ENCODE measurements at regions not wholly inside any gene's neighbourhood (a gene's known extent, or its start where the extent isn't known, plus 50 kb on each side); places are given as distances from the start of the nearest gene placed in this dataset.
"Not testable (repeated sequence)": the region's sequence is repeated elsewhere in the genome, so short reads cannot be mapped to it uniquely, and the experiment has no call there.

- no peak overlapping the region for H3K4me3 ChIP-seq
- DNase-seq: no peak
- no peaks in the 10 kb centered on the region for H3K9me3 ChIP-seq
- no peak overlapping the region for H3K27ac ChIP-seq
- no peaks in the 10 kb centered on the region for H3K36me3 ChIP-seq
- intact Hi-C loops (cut with DNase I; ENCODE audit: low total_unique reads): no loop called here
- no peak for TF ChIP-seq CTCF (IDR thresholded peaks at IDR 0.05)
- H3K27me3 ChIP-seq: peaks cover 0 to 12% of the 10 kb centered on the region in 2 donors
- no peaks in the 10 kb centered on the region for H3K4me1 ChIP-seq
Observed at GRCh38 chr14:106060276-106060975, 534.0 kb downstream of the TMEM121 start.

GRCh38 chr14:106061877-106062500 is 535.6 kb downstream of the TMEM121 start:
- H3K27ac ChIP-seq; H3K4me3 ChIP-seq; H3K36me3 ChIP-seq; DNase-seq; intact Hi-C loops (cut with DNase I; ENCODE audit: low total_unique reads); H3K4me1 ChIP-seq; H3K9me3 ChIP-seq: not testable (repeated sequence)
- H3K27me3 ChIP-seq: peaks cover 0 to 12% of the 10 kb centered on the region in 2 donors

- no peak overlapping the region for H3K27ac ChIP-seq
- H3K36me3 ChIP-seq: no peaks in the 10 kb centered on the region
- no peaks in the 10 kb centered on the region for H3K9me3 ChIP-seq
- no peak for TF ChIP-seq CTCF (IDR thresholded peaks at IDR 0.05)
- intact Hi-C loops (cut with DNase I; ENCODE audit: low total_unique reads): no loop called here
- no peak overlapping the region for H3K4me3 ChIP-seq
- no peaks in the 10 kb centered on the region for H3K4me1 ChIP-seq
- DNase-seq: no peak
- peaks cover 0 to 9% of the 10 kb centered on the region in 2 donors for H3K27me3 ChIP-seq
Observed at GRCh38 chr14:106062502-106063272, 536.3 kb downstream of the TMEM121 start.

- Histone ChIP-seq H3K9me3 (no peaks in the 10 kb centered on the region), H3K4me3 (no peak overlapping the region), H3K27ac (no peak overlapping the region), H3K36me3 (no peaks in the 10 kb centered on the region), H3K4me1 (no peaks in the 10 kb centered on the region), H3K27me3 (no peaks in the 10 kb centered on the region)
- intact Hi-C loops (cut with DNase I; ENCODE audit: low total_unique reads): no loop called here
- TF ChIP-seq CTCF (IDR thresholded peaks at IDR 0.05): no peak
- no peak for DNase-seq
Observed at GRCh38 chr14:106067935-106068334, 541.6 kb downstream of the TMEM121 start.

- TF ChIP-seq CTCF (IDR thresholded peaks at IDR 0.05): no peak
- DNase-seq: no peak
- H3K4me3 ChIP-seq: no peak overlapping the region
- no peaks in the 10 kb centered on the region for H3K9me3 ChIP-seq
- intact Hi-C loops (cut with DNase I; ENCODE audit: low total_unique reads): no loop called here
- no peak overlapping the region for H3K27ac ChIP-seq
- H3K4me1 ChIP-seq: no peaks in the 10 kb centered on the region
- H3K27me3 ChIP-seq: no peaks in the 10 kb centered on the region
- no peaks in the 10 kb centered on the region for H3K36me3 ChIP-seq
Observed at GRCh38 chr14:106069804-106070625, 543.6 kb downstream of the TMEM121 start.

Measured in tibial artery (tissue), 4 donors.